Erythroblast (primary cell): ENCODE measurements at regions not wholly inside any gene's neighbourhood (a gene's known extent, or its start where the extent isn't known, plus 50 kb on each side); places are given as distances from the start of the nearest gene placed in this dataset.

ENCODE experiments used
- DNase-seq, 2 experiments: peaks; one replicate each; lab custom pipeline; 2025; lab: John Stamatoyannopoulos, UW
- GATA1 ChIP-seq: IDR thresholded peaks from 2 replicates; pipeline ENCODE4 v1.6.1; 2011; ENCODE audit warnings: low read depth, mild to moderate bottlenecking, control low read depth, low read length, moderate library complexity
- POLR2A ChIP-seq: IDR thresholded peaks from 2 replicates; pipeline ENCODE4 v1.6.1; 2011; ENCODE audit warnings: mild to moderate bottlenecking, low read length

GRCh38 chr10:130642926-130643325 lies 506.7 kb downstream of the GLRX3 start:
- DNase-seq = no peak
- TF ChIP-seq POLR2A (no peak), GATA1 (no peak)

- no peak for DNase-seq
- TF ChIP-seq GATA1 (no peak), POLR2A (no peak)
Observed at GRCh38 chr10:130647341-130647740, 511.1 kb downstream of the GLRX3 start.

GRCh38 chr10:130648807-130649206 lies 512.6 kb downstream of the GLRX3 start:
- no peak for DNase-seq
- TF ChIP-seq POLR2A = no peak
- no peak for TF ChIP-seq GATA1

- TF ChIP-seq POLR2A (no peak), GATA1 (no peak)
Observed at GRCh38 chr10:130652544-130652943, 516.4 kb downstream of the GLRX3 start.

GRCh38 chr10:130652964-130653578 lies 516.9 kb downstream of the GLRX3 start:
- TF ChIP-seq POLR2A (no peak), GATA1 (no peak)
- DNase-seq = no peak

More at GRCh38 chr10:130652544-130652943, 516.4 kb downstream of the GLRX3 start:
- DNase-seq = no peak

- DNase-seq = no peak
- no peak for TF ChIP-seq POLR2A
- TF ChIP-seq GATA1 = no peak
Observed at GRCh38 chr10:130654726-130655125, 518.5 kb downstream of the GLRX3 start.

- no peak for DNase-seq
- TF ChIP-seq GATA1 = no peak
- no peak for TF ChIP-seq POLR2A
Observed at GRCh38 chr10:130655313-130656186, 519.4 kb downstream of the GLRX3 start.

- DNase-seq = no peak
- TF ChIP-seq GATA1 (no peak), POLR2A (no peak)
Observed at GRCh38 chr10:130656187-130656575, 520.0 kb downstream of the GLRX3 start.

GRCh38 chr10:130656582-130657133 lies 520.5 kb downstream of the GLRX3 start:
- TF ChIP-seq GATA1 = no peak
- no peak for DNase-seq

GRCh38 chr10:130658687-130659290 lies 522.6 kb downstream of the GLRX3 start:
- no peak for TF ChIP-seq POLR2A
- TF ChIP-seq GATA1 = no peak
- no peak for DNase-seq

GRCh38 chr10:130659528-130659927 lies 523.3 kb downstream of the GLRX3 start:
- no peak for DNase-seq
- no peak for TF ChIP-seq GATA1
- TF ChIP-seq POLR2A = no peak

GRCh38 chr10:130660266-130660665 lies 524.1 kb downstream of the GLRX3 start:
- DNase-seq = no peak
- TF ChIP-seq GATA1 = no peak
- no peak for TF ChIP-seq POLR2A

- TF ChIP-seq GATA1 = no peak
- no peak for TF ChIP-seq POLR2A
- no peak for DNase-seq
Observed at GRCh38 chr10:130661419-130661818, 525.2 kb downstream of the GLRX3 start.

- no peak for DNase-seq
- TF ChIP-seq GATA1 = no peak
- no peak for TF ChIP-seq POLR2A
Observed at GRCh38 chr10:130662775-130663174, 526.6 kb downstream of the GLRX3 start.
